ENCODE measurements at regions not wholly inside any gene's neighbourhood (a gene's known extent, or its start where the extent isn't known, plus 50 kb on each side); places are given as distances from the start of the nearest gene placed in this dataset.

DNA sequence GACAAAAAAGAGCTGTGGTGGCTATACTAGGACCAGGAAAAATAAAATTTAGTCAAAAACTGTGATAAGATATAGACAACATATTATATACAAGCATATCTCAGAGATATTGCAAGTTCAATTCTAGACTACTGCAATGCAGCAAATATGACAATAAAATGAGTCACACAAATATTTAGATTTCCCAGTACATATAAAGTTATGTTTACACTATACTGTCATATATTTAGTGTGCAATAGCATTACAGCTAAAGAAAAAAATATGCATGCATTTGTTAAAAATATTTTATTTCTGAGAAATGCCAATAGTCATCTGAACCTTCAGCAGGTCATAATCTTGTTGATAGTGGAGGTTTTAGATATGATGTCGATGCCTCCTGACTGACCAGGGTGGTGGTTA is 72.1 kb downstream of the AKR1C4 start:
- TF ChIP-seq, protein P1, sequence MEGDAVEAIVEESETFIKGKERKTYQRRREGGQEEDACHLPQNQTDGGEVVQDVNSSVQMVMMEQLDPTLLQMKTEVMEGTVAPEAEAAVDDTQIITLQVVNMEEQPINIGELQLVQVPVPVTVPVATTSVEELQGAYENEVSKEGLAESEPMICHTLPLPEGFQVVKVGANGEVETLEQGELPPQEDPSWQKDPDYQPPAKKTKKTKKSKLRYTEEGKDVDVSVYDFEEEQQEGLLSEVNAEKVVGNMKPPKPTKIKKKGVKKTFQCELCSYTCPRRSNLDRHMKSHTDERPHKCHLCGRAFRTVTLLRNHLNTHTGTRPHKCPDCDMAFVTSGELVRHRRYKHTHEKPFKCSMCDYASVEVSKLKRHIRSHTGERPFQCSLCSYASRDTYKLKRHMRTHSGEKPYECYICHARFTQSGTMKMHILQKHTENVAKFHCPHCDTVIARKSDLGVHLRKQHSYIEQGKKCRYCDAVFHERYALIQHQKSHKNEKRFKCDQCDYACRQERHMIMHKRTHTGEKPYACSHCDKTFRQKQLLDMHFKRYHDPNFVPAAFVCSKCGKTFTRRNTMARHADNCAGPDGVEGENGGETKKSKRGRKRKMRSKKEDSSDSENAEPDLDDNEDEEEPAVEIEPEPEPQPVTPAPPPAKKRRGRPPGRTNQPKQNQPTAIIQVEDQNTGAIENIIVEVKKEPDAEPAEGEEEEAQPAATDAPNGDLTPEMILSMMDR (conservative IDR thresholded peaks at IDR 0.05; ENCODE audit: low read depth, low read length), result no peak
- no peak overlapping the region for H3K4me3 ChIP-seq (ENCODE audit: low read length)
- no peak for DNase-seq (ENCODE audit: low read depth)

DNA sequence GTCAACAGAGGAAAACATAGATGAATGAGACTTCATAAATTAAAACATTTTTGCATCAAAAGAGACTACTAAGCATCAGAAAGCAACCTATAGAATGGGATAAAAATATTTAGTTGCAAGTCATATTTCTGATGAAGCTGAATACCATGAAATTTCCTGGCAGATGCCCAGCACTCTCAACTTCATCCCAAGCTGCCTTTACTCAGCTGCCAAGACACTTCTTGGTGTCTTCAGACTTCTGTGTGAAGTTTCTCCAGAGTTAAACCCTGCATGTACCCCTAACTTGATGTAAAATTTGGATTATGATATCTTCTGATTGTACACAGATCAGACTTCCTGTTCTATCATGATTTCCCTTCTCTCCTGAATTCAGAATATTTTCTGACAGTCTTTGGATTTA is 73.2 kb downstream of the AKR1C4 start:
- no peak for DNase-seq (ENCODE audit: low read depth)
- TF ChIP-seq, protein P1 (conservative IDR thresholded peaks at IDR 0.05; ENCODE audit: low read depth, low read length), result no peak
- H3K4me3 ChIP-seq (ENCODE audit: low read length), result no peak overlapping the region

DNA sequence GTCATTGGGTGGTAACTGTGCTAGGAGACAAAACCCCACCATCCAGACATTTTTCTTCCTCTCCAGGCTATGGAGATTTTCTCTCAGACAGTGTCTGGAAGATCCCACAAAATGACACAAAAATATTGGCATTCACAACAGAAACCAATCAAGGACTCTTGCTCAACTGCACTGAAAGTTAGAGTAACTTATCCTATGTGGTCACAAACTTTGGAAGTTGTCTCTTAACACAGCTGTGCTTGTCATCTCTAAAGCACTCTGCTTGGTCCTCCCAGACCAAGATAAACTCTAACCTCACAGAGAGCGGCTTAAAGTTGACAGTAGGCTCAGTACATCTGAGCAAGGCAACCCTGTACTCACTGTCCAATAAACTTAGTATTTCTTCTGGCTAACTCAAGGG is 74.9 kb downstream of the AKR1C4 start:
- TF ChIP-seq, protein P1 (conservative IDR thresholded peaks at IDR 0.05; ENCODE audit: low read depth, low read length), result no peak
- DNase-seq (ENCODE audit: low read depth), result no peak

GRCh38 chr10:5272065-5272803 is 75.6 kb downstream of the AKR1C4 start:
- DNase-seq (ENCODE audit: low read depth), result no peak
- TF ChIP-seq, protein P1 (conservative IDR thresholded peaks at IDR 0.05; ENCODE audit: low read depth, low read length), result no peak
- H3K4me3 ChIP-seq (ENCODE audit: low read length), result no peak overlapping the region

More for the DNA sequence above, 74.9 kb downstream of the AKR1C4 start:
- H3K4me3 ChIP-seq (ENCODE audit: low read length), result no peak overlapping the region

DNA sequence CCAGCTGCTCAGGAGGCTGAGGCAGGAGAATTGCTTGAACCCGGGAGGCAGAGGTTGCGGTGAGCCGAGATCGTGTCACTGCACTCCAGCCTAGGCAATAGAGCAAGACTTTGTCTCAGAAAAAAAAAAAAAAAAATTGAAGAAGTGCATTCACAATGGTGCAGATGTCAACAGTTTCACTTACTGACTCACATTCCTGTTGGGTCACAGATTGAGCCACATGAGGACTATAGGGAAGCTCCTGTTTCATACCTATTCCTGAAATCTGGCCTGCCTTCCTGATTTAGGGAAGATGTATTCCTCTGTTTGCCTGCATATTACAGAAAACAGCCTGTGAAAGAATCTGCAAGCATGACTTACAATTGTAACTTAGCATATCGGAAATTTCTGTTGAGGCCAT is 78.2 kb downstream of the AKR1C4 start:
- TF ChIP-seq, protein P1 (conservative IDR thresholded peaks at IDR 0.05; ENCODE audit: low read depth, low read length), result no peak
- H3K4me3 ChIP-seq (ENCODE audit: low read length), result no peak overlapping the region
- DNase-seq (ENCODE audit: low read depth), result no peak

DNA sequence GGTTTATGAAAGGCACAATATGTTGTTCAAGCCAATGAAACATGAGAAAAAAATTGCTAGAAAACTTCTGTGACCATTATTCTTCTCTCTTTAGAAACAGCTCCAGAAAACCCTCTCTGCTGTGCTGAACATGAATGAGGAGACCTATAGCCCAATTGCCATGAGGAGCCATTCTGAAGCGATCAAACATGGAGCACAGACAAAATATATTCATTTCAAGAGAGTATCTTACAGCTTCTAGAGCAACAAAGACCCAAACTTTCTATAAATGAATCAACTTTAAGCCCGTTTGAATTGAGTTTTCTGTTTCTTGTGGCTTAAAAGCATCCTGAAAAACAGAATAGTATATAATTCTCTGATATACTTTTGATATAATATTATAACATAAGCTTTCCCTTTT is 83.4 kb upstream of the UCN3 start:
- DNase-seq (ENCODE audit: low read depth), result no peak
- H3K4me3 ChIP-seq (ENCODE audit: low read length), result no peak overlapping the region
- TF ChIP-seq, protein P1 (conservative IDR thresholded peaks at IDR 0.05; ENCODE audit: low read depth, low read length), result no peak

DNA sequence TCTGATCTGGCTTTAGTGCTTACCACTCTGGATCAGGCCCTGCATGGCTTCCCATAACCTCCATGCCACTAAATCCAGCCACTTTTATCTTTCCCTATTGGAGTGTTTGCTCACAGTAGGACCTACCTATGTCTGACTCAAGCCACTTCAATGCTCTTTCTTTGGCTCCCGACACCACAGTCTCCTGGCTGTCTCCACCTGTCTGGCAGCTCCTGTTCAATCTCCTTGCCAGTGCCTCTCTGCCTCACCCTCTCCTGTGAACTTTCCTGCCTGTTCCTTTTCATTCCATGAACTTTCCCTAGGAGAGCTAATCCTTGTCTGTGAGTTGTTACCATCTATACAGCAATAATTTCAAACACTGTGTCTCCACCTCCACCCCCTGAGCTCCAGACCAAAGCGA is 82.6 kb upstream of the UCN3 start:
- H3K4me3 ChIP-seq (ENCODE audit: low read length), result no peak overlapping the region
- DNase-seq (ENCODE audit: low read depth), result no peak
- TF ChIP-seq, protein P1 (conservative IDR thresholded peaks at IDR 0.05; ENCODE audit: low read depth, low read length), result no peak

Measured in retinal pigment epithelial cell (primary cell).